ENCODE measurements at regions not wholly inside any gene's neighbourhood (a gene's known extent, or its start where the extent isn't known, plus 50 kb on each side); places are given as distances from the start of the nearest gene placed in this dataset.

DNA sequence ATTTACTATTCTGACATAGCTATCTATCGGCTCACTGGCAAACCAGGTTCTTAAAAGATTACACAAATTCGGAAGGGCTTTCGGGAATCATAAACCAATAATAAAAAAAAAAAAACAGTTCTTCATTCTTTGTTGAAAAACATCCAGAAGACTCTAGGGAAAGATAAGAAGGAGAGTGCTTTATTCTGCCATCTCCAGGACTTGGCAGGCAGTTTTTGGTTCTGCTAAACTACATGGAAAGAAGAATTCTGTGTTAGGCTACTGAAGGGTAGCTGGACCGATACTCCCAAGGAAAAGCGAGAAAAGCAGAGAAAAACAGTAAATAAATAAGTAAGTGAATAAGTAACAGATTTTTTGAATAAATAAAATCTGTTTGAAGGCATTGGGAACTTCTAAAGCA lies 423.5 kb upstream of the KLF6 start:
- TF ChIP-seq, protein P1, sequence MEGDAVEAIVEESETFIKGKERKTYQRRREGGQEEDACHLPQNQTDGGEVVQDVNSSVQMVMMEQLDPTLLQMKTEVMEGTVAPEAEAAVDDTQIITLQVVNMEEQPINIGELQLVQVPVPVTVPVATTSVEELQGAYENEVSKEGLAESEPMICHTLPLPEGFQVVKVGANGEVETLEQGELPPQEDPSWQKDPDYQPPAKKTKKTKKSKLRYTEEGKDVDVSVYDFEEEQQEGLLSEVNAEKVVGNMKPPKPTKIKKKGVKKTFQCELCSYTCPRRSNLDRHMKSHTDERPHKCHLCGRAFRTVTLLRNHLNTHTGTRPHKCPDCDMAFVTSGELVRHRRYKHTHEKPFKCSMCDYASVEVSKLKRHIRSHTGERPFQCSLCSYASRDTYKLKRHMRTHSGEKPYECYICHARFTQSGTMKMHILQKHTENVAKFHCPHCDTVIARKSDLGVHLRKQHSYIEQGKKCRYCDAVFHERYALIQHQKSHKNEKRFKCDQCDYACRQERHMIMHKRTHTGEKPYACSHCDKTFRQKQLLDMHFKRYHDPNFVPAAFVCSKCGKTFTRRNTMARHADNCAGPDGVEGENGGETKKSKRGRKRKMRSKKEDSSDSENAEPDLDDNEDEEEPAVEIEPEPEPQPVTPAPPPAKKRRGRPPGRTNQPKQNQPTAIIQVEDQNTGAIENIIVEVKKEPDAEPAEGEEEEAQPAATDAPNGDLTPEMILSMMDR (IDR thresholded peaks at IDR 0.05), result no peak
- no peak for TF ChIP-seq POLR2A (IDR thresholded peaks at IDR 0.05)
